ENCODE measurements at regions not wholly inside any gene's neighbourhood (a gene's known extent, or its start where the extent isn't known, plus 50 kb on each side); places are given as distances from the start of the nearest gene placed in this dataset.

DNA sequence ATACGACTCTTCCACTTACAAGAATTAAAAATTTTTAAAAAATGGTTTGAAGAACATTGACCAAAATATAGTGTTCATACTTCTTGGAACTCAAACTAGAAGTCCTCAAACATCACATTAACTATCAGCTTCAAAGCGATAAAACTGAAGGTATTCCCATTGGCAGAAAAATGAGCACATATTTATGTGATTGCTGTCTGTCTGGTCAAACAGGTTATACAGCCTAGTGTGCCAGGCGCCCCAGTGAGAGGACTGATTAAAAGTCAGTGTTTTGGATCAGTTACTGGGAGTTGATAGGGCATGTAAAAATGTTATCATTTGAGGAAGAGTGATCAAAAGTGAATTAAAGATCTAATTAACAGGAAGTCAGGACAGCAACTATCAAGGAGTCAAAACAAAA lies 738.8 kb downstream of the HDGFL1 start:
- TF ChIP-seq POLR2AphosphoS5 (IDR thresholded peaks at IDR 0.05) (no peak), POLR2A (IDR thresholded peaks at IDR 0.05) (no peak)
- TF ChIP-seq, protein P1, sequence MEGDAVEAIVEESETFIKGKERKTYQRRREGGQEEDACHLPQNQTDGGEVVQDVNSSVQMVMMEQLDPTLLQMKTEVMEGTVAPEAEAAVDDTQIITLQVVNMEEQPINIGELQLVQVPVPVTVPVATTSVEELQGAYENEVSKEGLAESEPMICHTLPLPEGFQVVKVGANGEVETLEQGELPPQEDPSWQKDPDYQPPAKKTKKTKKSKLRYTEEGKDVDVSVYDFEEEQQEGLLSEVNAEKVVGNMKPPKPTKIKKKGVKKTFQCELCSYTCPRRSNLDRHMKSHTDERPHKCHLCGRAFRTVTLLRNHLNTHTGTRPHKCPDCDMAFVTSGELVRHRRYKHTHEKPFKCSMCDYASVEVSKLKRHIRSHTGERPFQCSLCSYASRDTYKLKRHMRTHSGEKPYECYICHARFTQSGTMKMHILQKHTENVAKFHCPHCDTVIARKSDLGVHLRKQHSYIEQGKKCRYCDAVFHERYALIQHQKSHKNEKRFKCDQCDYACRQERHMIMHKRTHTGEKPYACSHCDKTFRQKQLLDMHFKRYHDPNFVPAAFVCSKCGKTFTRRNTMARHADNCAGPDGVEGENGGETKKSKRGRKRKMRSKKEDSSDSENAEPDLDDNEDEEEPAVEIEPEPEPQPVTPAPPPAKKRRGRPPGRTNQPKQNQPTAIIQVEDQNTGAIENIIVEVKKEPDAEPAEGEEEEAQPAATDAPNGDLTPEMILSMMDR (IDR thresholded peaks at IDR 0.05): no peak

All from stomach (tissue), 4 donors.